ENCODE measurements at regions not wholly inside any gene's neighbourhood (a gene's known extent, or its start where the extent isn't known, plus 50 kb on each side); places are given as distances from the start of the nearest gene placed in this dataset.
A peak's percentile ranks its signal among the peaks of the same experiment; 100 is the strongest.

DNA sequence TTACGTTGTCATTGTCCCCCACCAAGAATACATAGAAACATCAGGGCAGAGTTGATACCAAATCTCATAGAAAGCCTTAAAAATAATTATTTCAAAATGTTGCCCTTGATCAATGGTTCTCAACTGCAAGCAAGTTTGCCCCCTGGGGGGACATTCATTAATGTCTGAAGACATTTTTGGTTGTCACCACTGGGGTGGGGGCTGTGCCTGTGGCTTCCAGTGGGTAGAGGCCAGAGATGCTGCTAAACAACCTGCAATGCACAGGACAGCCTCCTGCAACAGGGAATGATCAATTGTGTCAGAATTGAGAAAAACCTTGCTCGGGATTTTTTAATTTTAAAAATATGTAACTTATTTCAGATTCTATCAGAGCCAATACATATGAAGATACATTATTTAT, 130.6 kb upstream of the DOK5 start:
- no peak for ATAC-seq
- Histone ChIP-seq H3K27me3 (no peaks in the 10 kb centered on the region), H3K27ac (no peak overlapping the region), H3K4me3 (no peak overlapping the region), H3K36me3 (no peaks in the 10 kb centered on the region), H3K9me3 (no peaks in the 10 kb centered on the region), H3K4me1 (peaks cover 0 to 4% of the 10 kb centered on the region in 2 donors)
- intact Hi-C loops (cut with DNase I): no loop called here
- TF ChIP-seq, protein P1, sequence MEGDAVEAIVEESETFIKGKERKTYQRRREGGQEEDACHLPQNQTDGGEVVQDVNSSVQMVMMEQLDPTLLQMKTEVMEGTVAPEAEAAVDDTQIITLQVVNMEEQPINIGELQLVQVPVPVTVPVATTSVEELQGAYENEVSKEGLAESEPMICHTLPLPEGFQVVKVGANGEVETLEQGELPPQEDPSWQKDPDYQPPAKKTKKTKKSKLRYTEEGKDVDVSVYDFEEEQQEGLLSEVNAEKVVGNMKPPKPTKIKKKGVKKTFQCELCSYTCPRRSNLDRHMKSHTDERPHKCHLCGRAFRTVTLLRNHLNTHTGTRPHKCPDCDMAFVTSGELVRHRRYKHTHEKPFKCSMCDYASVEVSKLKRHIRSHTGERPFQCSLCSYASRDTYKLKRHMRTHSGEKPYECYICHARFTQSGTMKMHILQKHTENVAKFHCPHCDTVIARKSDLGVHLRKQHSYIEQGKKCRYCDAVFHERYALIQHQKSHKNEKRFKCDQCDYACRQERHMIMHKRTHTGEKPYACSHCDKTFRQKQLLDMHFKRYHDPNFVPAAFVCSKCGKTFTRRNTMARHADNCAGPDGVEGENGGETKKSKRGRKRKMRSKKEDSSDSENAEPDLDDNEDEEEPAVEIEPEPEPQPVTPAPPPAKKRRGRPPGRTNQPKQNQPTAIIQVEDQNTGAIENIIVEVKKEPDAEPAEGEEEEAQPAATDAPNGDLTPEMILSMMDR (IDR thresholded peaks at IDR 0.05): no peak
- no peak for DNase-seq

DNA sequence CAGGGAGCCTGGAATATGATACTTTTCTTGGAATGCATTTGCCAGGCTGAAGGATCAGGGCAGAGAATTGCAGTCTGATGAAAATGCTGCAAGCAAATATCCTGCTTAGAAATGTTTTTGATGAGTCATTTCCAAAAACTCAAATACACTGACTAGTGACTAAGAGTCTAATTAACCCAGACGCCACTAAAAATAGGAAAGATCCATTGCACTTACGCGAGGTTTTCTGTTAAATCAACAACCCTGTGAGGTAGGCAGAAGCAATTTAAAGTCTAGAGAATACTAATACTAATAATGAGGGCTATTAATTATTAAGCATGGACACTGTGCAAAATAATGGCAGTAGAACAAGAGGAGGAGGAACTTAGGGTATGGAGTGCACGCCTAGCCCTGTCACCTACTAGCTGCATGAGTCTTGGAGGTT, 130.1 kb upstream of the DOK5 start:
- no peak for DNase-seq
- Histone ChIP-seq H3K27me3 (no peaks in the 10 kb centered on the region), H3K27ac (no peak overlapping the region), H3K4me1 (peaks cover 0 to 4% of the 10 kb centered on the region in 2 donors), H3K9me3 (no peaks in the 10 kb centered on the region), H3K4me3 (no peak overlapping the region), H3K36me3 (no peaks in the 10 kb centered on the region)
- intact Hi-C loops (cut with DNase I): no loop called here
- TF ChIP-seq, protein P1 (IDR thresholded peaks at IDR 0.05): no peak
- peak; percentile 68 for ATAC-seq

DNA sequence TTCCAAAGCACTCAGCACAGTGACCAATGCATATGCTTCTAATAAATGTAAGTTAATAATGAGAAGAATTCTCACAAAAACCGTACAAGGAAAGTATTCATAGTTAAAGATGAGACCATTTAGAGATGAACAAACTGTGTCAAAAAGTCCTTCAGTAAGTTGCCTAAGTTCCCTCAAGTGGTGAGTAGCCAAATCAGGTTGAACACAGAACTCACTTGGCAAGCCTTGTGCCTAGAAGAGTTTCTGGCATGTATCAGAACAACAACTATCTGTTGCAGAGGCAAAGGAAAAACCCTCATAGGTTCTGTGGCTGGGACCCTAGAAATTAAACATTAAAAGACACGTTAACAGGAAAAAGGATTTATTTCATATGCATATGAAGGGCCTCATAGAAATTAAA, 129.6 kb upstream of the DOK5 start:
- TF ChIP-seq, protein P1 (IDR thresholded peaks at IDR 0.05): no peak
- no peak overlapping the region for H3K4me3 ChIP-seq
- H3K27me3 ChIP-seq: no peaks in the 10 kb centered on the region
- intact Hi-C loops (cut with DNase I): no loop called here
- no peaks in the 10 kb centered on the region for H3K9me3 ChIP-seq
- H3K4me1 ChIP-seq: peaks cover 0 to 2% of the 10 kb centered on the region in 2 donors
- peak; percentile 24 for ATAC-seq
- H3K27ac ChIP-seq: no peak overlapping the region
- H3K36me3 ChIP-seq: no peaks in the 10 kb centered on the region
- no peak for DNase-seq

DNA sequence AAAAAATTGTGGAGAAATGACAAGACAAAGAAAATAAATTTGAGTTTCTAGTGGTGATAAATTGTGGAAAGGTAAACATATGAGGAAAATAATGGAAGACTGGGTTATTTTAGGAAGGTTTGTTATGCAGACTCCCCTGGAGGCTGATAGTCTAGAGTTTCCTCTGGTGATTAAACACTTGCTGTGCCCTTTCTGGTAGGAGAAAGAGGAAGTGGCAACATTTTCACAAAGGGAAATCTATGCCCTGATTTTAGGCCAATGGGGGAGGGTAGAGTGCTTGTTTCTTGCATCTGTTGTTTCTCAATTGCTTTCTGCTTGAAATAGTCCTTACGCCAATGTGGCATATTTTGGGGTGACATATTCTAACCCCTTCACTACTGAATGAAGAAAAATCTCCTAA, 129.1 kb upstream of the DOK5 start:
- Histone ChIP-seq H3K4me3 (no peak overlapping the region), H3K4me1 (no peaks in the 10 kb centered on the region), H3K27ac (no peak overlapping the region), H3K27me3 (no peaks in the 10 kb centered on the region), H3K36me3 (no peaks in the 10 kb centered on the region), H3K9me3 (no peaks in the 10 kb centered on the region)
- intact Hi-C loops (cut with DNase I): no loop called here
- TF ChIP-seq, protein P1 (IDR thresholded peaks at IDR 0.05): no peak
- ATAC-seq (no peak), DNase-seq (no peak)

DNA sequence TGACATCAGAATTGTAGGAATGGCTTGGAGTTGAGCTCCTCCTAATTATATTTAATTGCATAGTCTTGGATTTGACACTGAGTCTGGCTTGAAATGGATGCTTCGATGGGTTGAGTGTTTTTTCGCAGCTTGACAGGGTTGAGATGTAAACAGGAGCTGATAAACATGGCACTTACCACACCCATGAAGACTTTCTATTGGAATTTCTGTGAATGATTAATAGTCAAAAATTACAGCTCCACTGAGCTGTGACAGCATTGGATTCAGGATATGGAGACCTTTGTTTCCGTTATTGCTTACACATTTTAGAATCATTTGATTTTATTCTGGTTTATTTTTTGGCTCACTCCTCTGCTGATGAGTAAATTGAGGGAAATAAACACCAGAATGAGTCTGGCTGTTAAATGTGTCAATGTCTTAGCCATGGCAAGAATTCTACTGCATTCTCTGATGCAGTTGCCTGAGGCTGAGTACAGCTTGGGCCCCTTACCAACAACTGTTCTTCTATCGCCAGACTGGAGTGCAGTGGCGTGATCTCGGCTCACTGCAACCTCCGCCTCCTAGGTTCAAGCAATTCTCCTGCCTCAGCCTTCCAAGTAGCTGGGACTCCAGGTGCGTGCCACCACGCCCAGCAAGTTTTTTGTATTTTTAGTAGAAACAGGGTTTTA, 128.1 kb upstream of the DOK5 start:
- H3K27ac ChIP-seq: no peak overlapping the region
- no peak overlapping the region for H3K4me3 ChIP-seq
- H3K4me1 ChIP-seq: no peaks in the 10 kb centered on the region
- no peaks in the 10 kb centered on the region for H3K36me3 ChIP-seq
- TF ChIP-seq, protein P1 (IDR thresholded peaks at IDR 0.05): no peak
- no peak for DNase-seq
- intact Hi-C loops (cut with DNase I): no loop called here
- H3K9me3 ChIP-seq: no peaks in the 10 kb centered on the region
- H3K27me3 ChIP-seq: no peaks in the 10 kb centered on the region
- no peak for ATAC-seq
